22Rv1 (cell line): ENCODE measurements at regions not wholly inside any gene's neighbourhood (a gene's known extent, or its start where the extent isn't known, plus 50 kb on each side); places are given as distances from the start of the nearest gene placed in this dataset.

ENCODE experiments used
- ZFX ChIP-seq: fragments of 450-650 bp; IDR thresholded peaks from 2 replicates; pipeline ENCODE4 v1.6.1; 2017; ENCODE audit warnings: antibody characterized with exemption, borderline replicate concordance
- TF ChIP-seq, protein P1 (sequence below): fragments of 450-650 bp; IDR thresholded peaks from 2 replicates; pipeline ENCODE4 v1.5.1; 2017; ENCODE audit warnings: mild to moderate bottlenecking

- TF ChIP-seq, protein P1, sequence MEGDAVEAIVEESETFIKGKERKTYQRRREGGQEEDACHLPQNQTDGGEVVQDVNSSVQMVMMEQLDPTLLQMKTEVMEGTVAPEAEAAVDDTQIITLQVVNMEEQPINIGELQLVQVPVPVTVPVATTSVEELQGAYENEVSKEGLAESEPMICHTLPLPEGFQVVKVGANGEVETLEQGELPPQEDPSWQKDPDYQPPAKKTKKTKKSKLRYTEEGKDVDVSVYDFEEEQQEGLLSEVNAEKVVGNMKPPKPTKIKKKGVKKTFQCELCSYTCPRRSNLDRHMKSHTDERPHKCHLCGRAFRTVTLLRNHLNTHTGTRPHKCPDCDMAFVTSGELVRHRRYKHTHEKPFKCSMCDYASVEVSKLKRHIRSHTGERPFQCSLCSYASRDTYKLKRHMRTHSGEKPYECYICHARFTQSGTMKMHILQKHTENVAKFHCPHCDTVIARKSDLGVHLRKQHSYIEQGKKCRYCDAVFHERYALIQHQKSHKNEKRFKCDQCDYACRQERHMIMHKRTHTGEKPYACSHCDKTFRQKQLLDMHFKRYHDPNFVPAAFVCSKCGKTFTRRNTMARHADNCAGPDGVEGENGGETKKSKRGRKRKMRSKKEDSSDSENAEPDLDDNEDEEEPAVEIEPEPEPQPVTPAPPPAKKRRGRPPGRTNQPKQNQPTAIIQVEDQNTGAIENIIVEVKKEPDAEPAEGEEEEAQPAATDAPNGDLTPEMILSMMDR, result no peak
- no peak for TF ChIP-seq ZFX
Observed at GRCh38 chr5:158223054-158223600, 364.2 kb upstream of the CLINT1 start.
